ENCODE measurements at regions not wholly inside any gene's neighbourhood (a gene's known extent, or its start where the extent isn't known, plus 50 kb on each side); places are given as distances from the start of the nearest gene placed in this dataset.
"Not testable (repeated sequence)": the region's sequence is repeated elsewhere in the genome, so short reads cannot be mapped to it uniquely, and the experiment has no call there.

DNA sequence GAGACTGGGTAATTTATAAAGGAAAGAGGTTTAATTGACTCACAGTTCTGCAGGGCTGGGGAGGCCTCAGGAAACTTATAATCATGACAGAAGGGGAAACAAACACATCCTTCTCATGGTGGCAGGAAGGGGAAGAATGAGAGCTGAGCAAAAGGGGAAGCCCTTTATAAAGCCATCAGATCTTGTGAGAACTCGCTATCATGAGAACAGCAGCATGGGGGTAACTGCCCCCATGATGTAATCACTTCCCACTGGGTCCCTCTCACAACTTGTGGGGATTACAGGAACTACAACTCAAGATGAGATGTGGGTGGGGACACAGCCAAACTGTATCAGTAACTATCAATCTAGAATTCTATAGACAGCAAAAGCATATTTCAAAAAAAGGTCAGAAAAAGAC is 64.7 kb upstream of the ACTRT2 start:
- H3K4me3 ChIP-seq (ENCODE audit: low read depth, low read length, poor library complexity, severe bottlenecking): no peak overlapping the region
- POLR2A ChIA-PET (ENCODE audit: low non-redundant PET): no interaction called here
- CTCF ChIA-PET: no interaction called here
- H3K36me3 ChIP-seq (ENCODE audit: insufficient read depth, low read length, poor library complexity, severe bottlenecking): no peaks in the 10 kb centered on the region
- peaks cover 18% of the 10 kb centered on the region for H3K27me3 ChIP-seq (replicated peaks; ENCODE audit: insufficient read depth, low read depth, low read length, poor library complexity)
- TF ChIP-seq, protein P1, sequence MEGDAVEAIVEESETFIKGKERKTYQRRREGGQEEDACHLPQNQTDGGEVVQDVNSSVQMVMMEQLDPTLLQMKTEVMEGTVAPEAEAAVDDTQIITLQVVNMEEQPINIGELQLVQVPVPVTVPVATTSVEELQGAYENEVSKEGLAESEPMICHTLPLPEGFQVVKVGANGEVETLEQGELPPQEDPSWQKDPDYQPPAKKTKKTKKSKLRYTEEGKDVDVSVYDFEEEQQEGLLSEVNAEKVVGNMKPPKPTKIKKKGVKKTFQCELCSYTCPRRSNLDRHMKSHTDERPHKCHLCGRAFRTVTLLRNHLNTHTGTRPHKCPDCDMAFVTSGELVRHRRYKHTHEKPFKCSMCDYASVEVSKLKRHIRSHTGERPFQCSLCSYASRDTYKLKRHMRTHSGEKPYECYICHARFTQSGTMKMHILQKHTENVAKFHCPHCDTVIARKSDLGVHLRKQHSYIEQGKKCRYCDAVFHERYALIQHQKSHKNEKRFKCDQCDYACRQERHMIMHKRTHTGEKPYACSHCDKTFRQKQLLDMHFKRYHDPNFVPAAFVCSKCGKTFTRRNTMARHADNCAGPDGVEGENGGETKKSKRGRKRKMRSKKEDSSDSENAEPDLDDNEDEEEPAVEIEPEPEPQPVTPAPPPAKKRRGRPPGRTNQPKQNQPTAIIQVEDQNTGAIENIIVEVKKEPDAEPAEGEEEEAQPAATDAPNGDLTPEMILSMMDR (conservative IDR thresholded peaks at IDR 0.05; ENCODE audit: low read depth, low read length): no peak
- no peak for TF ChIP-seq EZH2 (IDR thresholded peaks at IDR 0.05; ENCODE audit: borderline replicate concordance, low read depth, low read length, poor library complexity, severe bottlenecking)
- no peak for DNase-seq (ENCODE audit: low spot score)
- peaks cover 10% of the 10 kb centered on the region for H3K9me3 ChIP-seq (ENCODE audit: low read depth, low read length, poor library complexity, severe bottlenecking)
- H3K4me1 ChIP-seq (ENCODE audit: insufficient read depth, low read length, poor library complexity, severe bottlenecking): no peaks in the 10 kb centered on the region
- intact Hi-C loops (cut with micrococcal nuclease; ENCODE audit: unreplicated experiment): no loop called here
- BruUV-seq (replicated peaks): no TSS peak
- no peak overlapping the region for H3K27ac ChIP-seq (ENCODE audit: low read depth, low read length, poor library complexity, severe bottlenecking)

- no peak for TF ChIP-seq EZH2 (IDR thresholded peaks at IDR 0.05; ENCODE audit: borderline replicate concordance, low read depth, low read length, poor library complexity, severe bottlenecking)
- TF ChIP-seq, protein P1 (conservative IDR thresholded peaks at IDR 0.05; ENCODE audit: low read depth, low read length): no peak
- POLR2A ChIA-PET (ENCODE audit: low non-redundant PET): no interaction called here
- no TSS peak for BruUV-seq (replicated peaks)
- peaks cover 10% of the 10 kb centered on the region for H3K9me3 ChIP-seq (ENCODE audit: low read depth, low read length, poor library complexity, severe bottlenecking)
- H3K4me3 ChIP-seq (ENCODE audit: low read depth, low read length, poor library complexity, severe bottlenecking): no peak overlapping the region
- no peak for DNase-seq (ENCODE audit: low spot score)
- H3K27me3 ChIP-seq (replicated peaks; ENCODE audit: insufficient read depth, low read depth, low read length, poor library complexity): peaks cover 11% of the 10 kb centered on the region
- H3K27ac ChIP-seq (ENCODE audit: low read depth, low read length, poor library complexity, severe bottlenecking): no peak overlapping the region
- CTCF ChIA-PET: no interaction called here
- no peaks in the 10 kb centered on the region for H3K4me1 ChIP-seq (ENCODE audit: insufficient read depth, low read length, poor library complexity, severe bottlenecking)
- H3K36me3 ChIP-seq (ENCODE audit: insufficient read depth, low read length, poor library complexity, severe bottlenecking): no peaks in the 10 kb centered on the region
- intact Hi-C loops (cut with micrococcal nuclease; ENCODE audit: unreplicated experiment): no loop called here
Observed at GRCh38 chr1:2957329-2957728, 63.9 kb upstream of the ACTRT2 start.

DNA sequence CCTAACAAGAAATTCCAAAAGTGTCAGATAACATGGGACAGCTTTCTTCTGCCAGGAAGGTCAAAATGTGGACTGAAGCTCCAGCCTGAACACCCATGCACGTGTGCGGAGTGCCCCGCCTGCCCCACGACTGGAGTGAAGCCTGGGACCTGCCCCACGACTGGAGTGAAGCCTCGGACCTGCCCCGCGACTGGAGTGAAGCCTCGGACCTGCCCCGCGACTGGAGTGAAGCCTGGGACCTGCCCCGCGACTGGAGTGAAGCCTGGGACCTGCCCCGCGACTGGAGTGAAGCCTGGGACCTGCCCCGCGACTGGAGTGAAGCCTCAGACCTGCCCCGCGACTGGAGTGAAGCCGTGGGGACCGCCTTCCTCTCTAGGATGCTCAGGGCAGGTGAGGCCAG is 61.4 kb upstream of the ACTRT2 start:
- H3K27me3 ChIP-seq (replicated peaks; ENCODE audit: insufficient read depth, low read depth, low read length, poor library complexity); BruUV-seq (replicated peaks); H3K4me1 ChIP-seq (ENCODE audit: insufficient read depth, low read length, poor library complexity, severe bottlenecking); intact Hi-C loops (cut with micrococcal nuclease; ENCODE audit: unreplicated experiment); H3K36me3 ChIP-seq (ENCODE audit: insufficient read depth, low read length, poor library complexity, severe bottlenecking); H3K27ac ChIP-seq (ENCODE audit: low read depth, low read length, poor library complexity, severe bottlenecking); POLR2A ChIA-PET (ENCODE audit: low non-redundant PET); DNase-seq (ENCODE audit: low spot score); CTCF ChIA-PET; H3K4me3 ChIP-seq (ENCODE audit: low read depth, low read length, poor library complexity, severe bottlenecking): not testable (repeated sequence)
- H3K9me3 ChIP-seq (ENCODE audit: low read depth, low read length, poor library complexity, severe bottlenecking): peaks cover 10% of the 10 kb centered on the region

DNA sequence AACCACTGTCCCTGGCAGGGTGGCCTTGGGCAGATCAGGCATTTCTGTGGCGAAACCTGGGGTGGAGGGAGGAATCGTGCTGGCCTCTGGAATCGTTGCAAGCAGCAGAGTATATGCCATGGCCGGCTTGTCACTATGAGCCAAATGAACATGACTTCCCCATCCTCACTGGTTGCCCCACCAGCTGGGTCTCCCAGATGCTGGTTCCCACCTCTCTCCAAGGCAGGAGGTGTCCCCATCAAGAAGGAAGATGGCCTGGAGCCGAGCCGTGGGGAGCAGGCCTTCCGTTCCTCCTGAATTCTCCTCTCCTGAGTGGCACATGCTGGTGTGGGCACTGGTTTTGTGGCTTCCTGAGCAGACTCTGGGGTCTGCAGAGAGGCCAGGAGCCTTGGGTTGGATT is 60.2 kb upstream of the ACTRT2 start:
- DNase-seq (ENCODE audit: low spot score): no peak
- H3K36me3 ChIP-seq (ENCODE audit: insufficient read depth, low read length, poor library complexity, severe bottlenecking): no peaks in the 10 kb centered on the region
- H3K9me3 ChIP-seq (ENCODE audit: low read depth, low read length, poor library complexity, severe bottlenecking): peaks cover 10% of the 10 kb centered on the region
- BruUV-seq (replicated peaks): no TSS peak
- TF ChIP-seq, protein P1 (conservative IDR thresholded peaks at IDR 0.05; ENCODE audit: low read depth, low read length): no peak
- no peak for TF ChIP-seq EZH2 (IDR thresholded peaks at IDR 0.05; ENCODE audit: borderline replicate concordance, low read depth, low read length, poor library complexity, severe bottlenecking)
- H3K27me3 ChIP-seq (replicated peaks; ENCODE audit: insufficient read depth, low read depth, low read length, poor library complexity): no peaks in the 10 kb centered on the region
- H3K4me1 ChIP-seq (ENCODE audit: insufficient read depth, low read length, poor library complexity, severe bottlenecking): no peaks in the 10 kb centered on the region
- POLR2A ChIA-PET (ENCODE audit: low non-redundant PET): no interaction called here
- intact Hi-C loops (cut with micrococcal nuclease; ENCODE audit: unreplicated experiment): no loop called here
- no peak overlapping the region for H3K4me3 ChIP-seq (ENCODE audit: low read depth, low read length, poor library complexity, severe bottlenecking)
- H3K27ac ChIP-seq (ENCODE audit: low read depth, low read length, poor library complexity, severe bottlenecking): no peak overlapping the region
- CTCF ChIA-PET: no interaction called here
